HL-60 (cell line): ENCODE measurements at regions not wholly inside any gene's neighbourhood (a gene's known extent, or its start where the extent isn't known, plus 50 kb on each side); places are given as distances from the start of the nearest gene placed in this dataset.

Source experiments
- TF ChIP-seq, protein P1 (sequence below): IDR thresholded peaks from one replicate; pipeline ENCODE4 v1.5.1; 2011; ENCODE audit warnings: low read length, control low read depth, inconsistent platforms; ENCODE audit not compliant: insufficient read depth
- TF ChIP-seq, protein P2 (sequence below): IDR thresholded peaks from 2 replicates; pipeline ENCODE4 v1.6.1; 2012; ENCODE audit warnings: low read depth; ENCODE audit not compliant: insufficient replicate concordance

DNA sequence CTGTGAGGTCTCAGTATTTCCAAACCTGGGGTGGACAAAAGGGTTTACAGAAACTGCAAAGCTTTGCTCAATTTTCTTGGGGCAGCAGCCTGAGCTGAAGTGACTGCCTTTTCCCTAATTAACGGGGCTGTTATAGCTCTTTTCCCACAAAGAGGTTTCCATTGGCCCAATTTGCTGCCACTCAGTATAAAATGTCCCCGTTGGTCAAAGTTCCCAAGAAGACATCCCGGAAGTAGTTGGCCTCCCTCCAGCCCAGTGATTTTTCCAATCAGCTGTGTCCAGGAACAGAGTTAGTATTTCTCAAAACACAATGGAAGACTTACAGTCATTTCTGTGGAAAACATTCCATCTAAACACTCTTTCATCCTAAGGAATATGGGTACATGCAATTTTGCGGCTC is 643.6 kb downstream of the ACTL7B start:
- TF ChIP-seq, protein P1, sequence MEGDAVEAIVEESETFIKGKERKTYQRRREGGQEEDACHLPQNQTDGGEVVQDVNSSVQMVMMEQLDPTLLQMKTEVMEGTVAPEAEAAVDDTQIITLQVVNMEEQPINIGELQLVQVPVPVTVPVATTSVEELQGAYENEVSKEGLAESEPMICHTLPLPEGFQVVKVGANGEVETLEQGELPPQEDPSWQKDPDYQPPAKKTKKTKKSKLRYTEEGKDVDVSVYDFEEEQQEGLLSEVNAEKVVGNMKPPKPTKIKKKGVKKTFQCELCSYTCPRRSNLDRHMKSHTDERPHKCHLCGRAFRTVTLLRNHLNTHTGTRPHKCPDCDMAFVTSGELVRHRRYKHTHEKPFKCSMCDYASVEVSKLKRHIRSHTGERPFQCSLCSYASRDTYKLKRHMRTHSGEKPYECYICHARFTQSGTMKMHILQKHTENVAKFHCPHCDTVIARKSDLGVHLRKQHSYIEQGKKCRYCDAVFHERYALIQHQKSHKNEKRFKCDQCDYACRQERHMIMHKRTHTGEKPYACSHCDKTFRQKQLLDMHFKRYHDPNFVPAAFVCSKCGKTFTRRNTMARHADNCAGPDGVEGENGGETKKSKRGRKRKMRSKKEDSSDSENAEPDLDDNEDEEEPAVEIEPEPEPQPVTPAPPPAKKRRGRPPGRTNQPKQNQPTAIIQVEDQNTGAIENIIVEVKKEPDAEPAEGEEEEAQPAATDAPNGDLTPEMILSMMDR = no peak
- TF ChIP-seq, protein P2, sequence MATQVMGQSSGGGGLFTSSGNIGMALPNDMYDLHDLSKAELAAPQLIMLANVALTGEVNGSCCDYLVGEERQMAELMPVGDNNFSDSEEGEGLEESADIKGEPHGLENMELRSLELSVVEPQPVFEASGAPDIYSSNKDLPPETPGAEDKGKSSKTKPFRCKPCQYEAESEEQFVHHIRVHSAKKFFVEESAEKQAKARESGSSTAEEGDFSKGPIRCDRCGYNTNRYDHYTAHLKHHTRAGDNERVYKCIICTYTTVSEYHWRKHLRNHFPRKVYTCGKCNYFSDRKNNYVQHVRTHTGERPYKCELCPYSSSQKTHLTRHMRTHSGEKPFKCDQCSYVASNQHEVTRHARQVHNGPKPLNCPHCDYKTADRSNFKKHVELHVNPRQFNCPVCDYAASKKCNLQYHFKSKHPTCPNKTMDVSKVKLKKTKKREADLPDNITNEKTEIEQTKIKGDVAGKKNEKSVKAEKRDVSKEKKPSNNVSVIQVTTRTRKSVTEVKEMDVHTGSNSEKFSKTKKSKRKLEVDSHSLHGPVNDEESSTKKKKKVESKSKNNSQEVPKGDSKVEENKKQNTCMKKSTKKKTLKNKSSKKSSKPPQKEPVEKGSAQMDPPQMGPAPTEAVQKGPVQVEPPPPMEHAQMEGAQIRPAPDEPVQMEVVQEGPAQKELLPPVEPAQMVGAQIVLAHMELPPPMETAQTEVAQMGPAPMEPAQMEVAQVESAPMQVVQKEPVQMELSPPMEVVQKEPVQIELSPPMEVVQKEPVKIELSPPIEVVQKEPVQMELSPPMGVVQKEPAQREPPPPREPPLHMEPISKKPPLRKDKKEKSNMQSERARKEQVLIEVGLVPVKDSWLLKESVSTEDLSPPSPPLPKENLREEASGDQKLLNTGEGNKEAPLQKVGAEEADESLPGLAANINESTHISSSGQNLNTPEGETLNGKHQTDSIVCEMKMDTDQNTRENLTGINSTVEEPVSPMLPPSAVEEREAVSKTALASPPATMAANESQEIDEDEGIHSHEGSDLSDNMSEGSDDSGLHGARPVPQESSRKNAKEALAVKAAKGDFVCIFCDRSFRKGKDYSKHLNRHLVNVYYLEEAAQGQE = no peak
